ENCODE measurements at regions not wholly inside any gene's neighbourhood (a gene's known extent, or its start where the extent isn't known, plus 50 kb on each side); places are given as distances from the start of the nearest gene placed in this dataset.

GRCh38 chr12:77609016-77609415 is 221.7 kb upstream of the NAV3 start:
- no peak overlapping the region for H4K91ac ChIP-seq (ENCODE audit: insufficient read length, low read depth, low read length)
- H3K79me1 ChIP-seq (ENCODE audit: insufficient read depth, low read depth, low read length, poor library complexity, severe bottlenecking), result no peaks in the 10 kb centered on the region
- H2AK5ac ChIP-seq (ENCODE audit: insufficient read length, low read length), result no peak overlapping the region
- no peak overlapping the region for H3K14ac ChIP-seq (ENCODE audit: insufficient read depth, low read length)
- WGBS (ENCODE audit: extremely low coverage, insufficient read length, low lambda C conversion rate), result no CpG with 5 or more reads among the region's 2 CpGs
- H3K4ac ChIP-seq (ENCODE audit: low read depth, low read length), result no peak overlapping the region
- no peaks in the 10 kb centered on the region for H3K27me3 Mint-ChIP-seq (ENCODE audit: low read depth)
- no peak overlapping the region for H2BK12ac ChIP-seq (ENCODE audit: insufficient read length, low read depth, low read length)
- 0 out of 2 replicates have a peak, but pooled peaks cover 2% of the 10 kb centered on the region for H3K4me1 ChIP-seq (ENCODE audit: insufficient read depth, low read length)
- H3K56ac ChIP-seq (ENCODE audit: insufficient read length, low read depth, low read length), result no peak overlapping the region
- no peak overlapping the region for H2BK5ac ChIP-seq (ENCODE audit: insufficient read length, low read length)
- no peak overlapping the region for H4K5ac ChIP-seq (ENCODE audit: insufficient read length, low read depth, low read length)
- no peaks in the 10 kb centered on the region for H3K9me3 Mint-ChIP-seq
- no peak overlapping the region for H3K4me2 ChIP-seq (ENCODE audit: insufficient read depth, insufficient read length, low read length)
- H3K23me2 ChIP-seq (ENCODE audit: insufficient read length, low read depth, low read length, poor library complexity, severe bottlenecking), result no peaks in the 10 kb centered on the region
- H2BK15ac ChIP-seq (ENCODE audit: low read depth, low read length), result no peak overlapping the region
- DNase-seq, result no peak
- H3K9ac ChIP-seq (ENCODE audit: extremely low read depth, insufficient read length, low read length), result no peak overlapping the region
- no peak for TF ChIP-seq CTCF (conservative IDR thresholded peaks at IDR 0.05)
- H2AFZ ChIP-seq (ENCODE audit: low read length), result no peak overlapping the region
- no peaks in the 10 kb centered on the region for H3K27me3 ChIP-seq (ENCODE audit: insufficient read depth, low read length)
- H4K20me1 ChIP-seq (ENCODE audit: control insufficient read depth, insufficient read depth, insufficient read length), result no peaks in the 10 kb centered on the region
- H2BK120ac ChIP-seq (ENCODE audit: low read depth, low read length, poor library complexity, severe bottlenecking), result no peak overlapping the region
- H2BK20ac ChIP-seq (ENCODE audit: low read depth, low read length, poor library complexity, severe bottlenecking), result no peak overlapping the region
- no peaks in the 10 kb centered on the region for H3K36me3 Mint-ChIP-seq (ENCODE audit: insufficient read depth in 1 of 3, low read depth in 3 of 3)
- no peaks in the 10 kb centered on the region for H3K79me2 ChIP-seq (ENCODE audit: insufficient read depth, low read length)
- no peak overlapping the region for H3K4me3 Mint-ChIP-seq
- H3K18ac ChIP-seq (ENCODE audit: insufficient read length, low read depth, low read length), result no peak overlapping the region
- H4K8ac ChIP-seq (replicated peaks; ENCODE audit: insufficient read length, low read depth, low read length), result no peak overlapping the region
- H3T11ph ChIP-seq (ENCODE audit: low read length), result no peak overlapping the region
- no peak overlapping the region for H3K23ac ChIP-seq (ENCODE audit: insufficient read length, low read depth, low read length)
- no peaks in the 10 kb centered on the region for H3K9me3 ChIP-seq (ENCODE audit: control insufficient read depth, low read depth, low read length)
- H3K4me1 Mint-ChIP-seq, result peaks cover 13 to 18% of the 10 kb centered on the region in 2 experiments
- H3K27ac Mint-ChIP-seq, result no peak overlapping the region
- H3K27ac ChIP-seq (ENCODE audit: insufficient read length, low read depth, low read length), result no peak overlapping the region
